Activated CD8-positive, alpha-beta T cell treated with anti-CD3 and anti-CD28 coated beads, Interleukin-2, amount 10 ng/mL, durations not matched to agents 7 days and 5 days (primary cell): ENCODE measurements at regions not wholly inside any gene's neighbourhood (a gene's known extent, or its start where the extent isn't known, plus 50 kb on each side); places are given as distances from the start of the nearest gene placed in this dataset.
"Not testable (repeated sequence)": the region's sequence is repeated elsewhere in the genome, so short reads cannot be mapped to it uniquely, and the experiment has no call there.

ENCODE experiments used
- ATAC-seq: fragments of 150-1000 bp; cut with Tn5 transposase; one replicate; pipeline ENCODE4 v1.10.0; 2021; ENCODE audit warnings: moderate library complexity
- CTCF ChIA-PET: fragments of 350-600 bp; sonication (Branson Sonifier 250); formaldehyde crosslinking; loops from one replicate; lab custom pipeline; 2021; ENCODE audit warnings: antibody characterized with exemption; lab: Charles Lee
- POLR2A ChIA-PET: fragments of 350-600 bp; sonication (Branson Sonifier 250); formaldehyde crosslinking; loops from one replicate; lab custom pipeline; 2021; ENCODE audit warnings: antibody characterized with exemption; lab: Charles Lee
- DNase-seq: peaks from one replicate; pipeline ENCODE4 v3.0.0-alpha.2; 2020
- H3K27ac Mint-ChIP-seq: one replicate; pipeline ENCODE4 v1.8.0; 2021; ENCODE audit warnings: mild to moderate bottlenecking, mixed read lengths
- H3K27me3 Mint-ChIP-seq: one replicate; pipeline ENCODE4 v1.8.0; 2021; ENCODE audit warnings: low read depth, mixed read lengths
- H3K36me3 Mint-ChIP-seq: one replicate; pipeline ENCODE4 v1.8.0; 2021; ENCODE audit warnings: low read depth, mixed read lengths
- H3K4me1 Mint-ChIP-seq: one replicate; pipeline ENCODE4 v1.8.0; 2021; ENCODE audit warnings: low read depth, mixed read lengths
- H3K4me3 Mint-ChIP-seq: one replicate; pipeline ENCODE4 v1.8.0; 2021; ENCODE audit warnings: mild to moderate bottlenecking, mixed read lengths
- H3K9me3 Mint-ChIP-seq: one replicate; pipeline ENCODE4 v1.8.0; 2022; ENCODE audit warnings: mixed read lengths; ENCODE audit not compliant: insufficient read depth

GRCh38 chr12:105512861-105513260, 182.4 kb downstream of the C12orf75 start:
- ATAC-seq, H3K36me3 Mint-ChIP-seq, H3K4me1 Mint-ChIP-seq, DNase-seq, POLR2A ChIA-PET, H3K9me3 Mint-ChIP-seq, CTCF ChIA-PET, H3K27ac Mint-ChIP-seq, H3K4me3 Mint-ChIP-seq: not testable (repeated sequence)
- peaks cover 11% of the 10 kb centered on the region for H3K27me3 Mint-ChIP-seq

DNA sequence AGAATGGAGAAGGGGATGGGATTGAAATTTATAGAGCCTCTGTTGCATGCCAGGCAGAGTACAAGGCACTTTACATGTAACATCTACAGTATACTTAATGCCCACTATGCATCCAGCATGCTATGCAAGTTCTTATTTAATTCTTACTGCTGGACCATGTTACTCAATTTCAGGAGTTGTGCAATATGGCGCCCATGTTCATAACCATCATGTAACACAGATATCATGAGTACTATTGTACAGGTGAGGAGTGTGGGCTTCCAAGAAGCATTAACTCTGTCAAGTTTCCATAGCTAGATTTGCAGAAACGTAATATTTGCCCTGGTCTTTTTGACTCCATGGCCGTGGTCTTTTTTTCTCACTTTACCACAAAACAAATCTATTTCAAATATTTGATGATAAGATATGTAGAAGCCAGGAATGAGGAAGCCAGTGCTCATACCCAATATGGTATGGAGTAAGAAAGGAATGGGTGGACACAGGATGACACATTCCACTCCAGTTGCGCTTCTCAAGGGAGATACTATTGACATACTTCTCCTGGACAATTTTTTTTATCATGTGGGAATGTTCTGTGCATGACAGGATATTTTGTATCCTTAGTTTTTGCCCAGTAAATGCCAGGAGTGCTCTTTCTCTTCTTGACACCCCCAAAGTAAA, 191.8 kb downstream of the C12orf75 start:
- peaks cover 5% of the 10 kb centered on the region for H3K27me3 Mint-ChIP-seq
- H3K4me3 Mint-ChIP-seq: no peak overlapping the region

DNA sequence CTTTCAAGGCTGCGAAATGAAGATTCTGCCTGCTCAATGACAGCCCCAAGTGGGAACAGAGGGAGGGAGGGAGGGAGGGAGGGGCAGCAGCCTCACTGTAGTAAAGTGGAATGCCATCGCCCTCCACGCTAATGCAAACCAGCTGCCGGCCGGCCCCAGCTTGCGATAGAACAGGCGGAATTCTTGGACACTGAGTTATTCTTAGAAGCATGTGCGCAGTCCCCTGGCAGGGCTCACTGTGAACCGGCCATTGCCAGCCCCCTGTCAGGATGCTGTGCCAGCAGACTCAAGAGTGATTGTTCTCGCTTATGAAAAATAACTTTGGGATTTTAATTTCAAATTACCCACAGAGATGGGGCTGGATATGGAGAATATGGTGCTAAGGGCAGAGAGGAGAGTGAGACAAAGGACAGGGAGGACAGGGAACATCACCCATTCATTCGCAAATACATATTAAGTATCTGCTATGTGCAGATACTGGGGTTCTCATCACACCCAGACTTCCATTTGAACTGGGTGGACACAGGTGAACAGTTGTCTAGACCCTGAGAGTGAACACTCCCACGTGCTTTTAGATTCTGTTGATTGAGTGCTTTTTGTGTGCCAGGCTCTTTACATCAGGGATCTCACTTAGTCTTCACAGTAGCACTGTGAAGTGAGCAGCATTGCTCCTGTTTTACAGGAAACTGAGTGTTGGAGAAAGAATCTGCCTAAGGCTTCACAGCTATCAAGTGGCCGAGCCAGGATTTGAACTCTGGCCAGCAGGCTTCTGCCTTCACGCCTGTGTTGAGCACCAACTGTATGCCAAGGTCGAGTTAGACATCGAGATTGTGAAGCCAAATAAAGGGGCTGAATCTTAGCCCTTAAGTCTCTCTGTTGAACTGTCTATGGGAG, 192.9 kb downstream of the C12orf75 start:
- H3K4me1 Mint-ChIP-seq: no peaks in the 10 kb centered on the region
- H3K27me3 Mint-ChIP-seq: peaks cover 5% of the 10 kb centered on the region
- H3K36me3 Mint-ChIP-seq: no peaks in the 10 kb centered on the region
- H3K27ac Mint-ChIP-seq: no peak overlapping the region
- DNase-seq: no peak
- no peak for ATAC-seq
- CTCF ChIA-PET: no interaction called here
- POLR2A ChIA-PET: no interaction called here
- H3K4me3 Mint-ChIP-seq: no peak overlapping the region
- no peaks in the 10 kb centered on the region for H3K9me3 Mint-ChIP-seq

More for the DNA sequence above, 191.8 kb downstream of the C12orf75 start:
- no peaks in the 10 kb centered on the region for H3K9me3 Mint-ChIP-seq
- DNase-seq: no peak
- no peak for ATAC-seq
- H3K4me1 Mint-ChIP-seq: no peaks in the 10 kb centered on the region
- H3K36me3 Mint-ChIP-seq: no peaks in the 10 kb centered on the region
- ChIA-PET POLR2A (no interaction called here), CTCF (no interaction called here)
- H3K27ac Mint-ChIP-seq: no peak overlapping the region

GRCh38 chr12:105524961-105525360, 194.5 kb downstream of the C12orf75 start:
- DNase-seq (no peak), ATAC-seq (no peak)
- H3K4me3 Mint-ChIP-seq: no peak overlapping the region
- H3K4me1 Mint-ChIP-seq: no peaks in the 10 kb centered on the region
- H3K36me3 Mint-ChIP-seq: no peaks in the 10 kb centered on the region
- H3K27ac Mint-ChIP-seq: no peak overlapping the region
- peaks cover 5% of the 10 kb centered on the region for H3K27me3 Mint-ChIP-seq
- no peaks in the 10 kb centered on the region for H3K9me3 Mint-ChIP-seq
- POLR2A ChIA-PET: no interaction called here
- CTCF ChIA-PET: no interaction called here

- no peak for DNase-seq
- Mint-ChIP-seq H3K4me1 (no peaks in the 10 kb centered on the region), H3K36me3 (no peaks in the 10 kb centered on the region), H3K4me3 (no peak overlapping the region), H3K27ac (no peak overlapping the region), H3K27me3 (peaks cover 2% of the 10 kb centered on the region), H3K9me3 (peaks cover 5% of the 10 kb centered on the region)
- CTCF ChIA-PET: no interaction called here
- POLR2A ChIA-PET: no interaction called here
- no peak for ATAC-seq
Measured at GRCh38 chr12:105534068-105534467, 203.6 kb downstream of the C12orf75 start.

- not testable (repeated sequence) for ATAC-seq
Measured at GRCh38 chr12:105535033-105535432, 204.5 kb downstream of the C12orf75 start.

DNA sequence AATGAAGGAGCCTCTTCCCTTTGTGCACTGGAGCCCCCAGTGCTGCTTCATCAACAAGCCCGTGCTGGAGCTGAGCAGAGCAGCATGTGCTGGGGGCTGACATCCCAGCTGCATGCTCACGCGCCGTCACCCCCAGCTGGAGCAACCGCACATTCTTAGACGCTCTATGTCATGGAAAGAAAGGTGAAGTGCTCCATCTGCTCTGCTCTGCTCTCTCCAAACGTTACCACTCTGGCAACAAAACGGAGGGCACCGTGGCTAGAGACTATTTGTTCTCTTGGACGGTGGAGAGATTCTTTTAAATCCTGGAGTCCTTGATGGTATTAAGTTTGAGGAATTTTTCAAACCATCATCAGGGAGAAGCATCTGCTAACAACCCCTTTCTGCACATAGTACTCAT, 208.4 kb downstream of the C12orf75 start:
- Mint-ChIP-seq H3K4me1 (no peaks in the 10 kb centered on the region), H3K27me3 (peaks cover 2% of the 10 kb centered on the region), H3K4me3 (no peak overlapping the region), H3K27ac (no peak overlapping the region), H3K9me3 (peaks cover 5% of the 10 kb centered on the region), H3K36me3 (no peaks in the 10 kb centered on the region)
- DNase-seq (no peak), ATAC-seq (no peak)
- ChIA-PET POLR2A (no interaction called here), CTCF (no interaction called here)

More at GRCh38 chr12:105535033-105535432, 204.5 kb downstream of the C12orf75 start:
- H3K9me3 Mint-ChIP-seq, H3K27ac Mint-ChIP-seq, H3K4me3 Mint-ChIP-seq, H3K27me3 Mint-ChIP-seq, DNase-seq, H3K4me1 Mint-ChIP-seq, H3K36me3 Mint-ChIP-seq, CTCF ChIA-PET, POLR2A ChIA-PET: not testable (repeated sequence)

GRCh38 chr12:105539735-105540134, 209.2 kb downstream of the C12orf75 start:
- ChIA-PET CTCF (no interaction called here), POLR2A (no interaction called here)
- Mint-ChIP-seq H3K4me3 (no peak overlapping the region), H3K36me3 (no peaks in the 10 kb centered on the region), H3K4me1 (no peaks in the 10 kb centered on the region), H3K27ac (no peak overlapping the region), H3K27me3 (peaks cover 2% of the 10 kb centered on the region), H3K9me3 (no peaks in the 10 kb centered on the region)
- no peak for DNase-seq
- no peak for ATAC-seq

GRCh38 chr12:105547786-105548185, 217.3 kb downstream of the C12orf75 start:
- H3K4me1 Mint-ChIP-seq: no peaks in the 10 kb centered on the region
- no peak overlapping the region for H3K4me3 Mint-ChIP-seq
- H3K27ac Mint-ChIP-seq: no peak overlapping the region
- ChIA-PET CTCF (no interaction called here), POLR2A (no interaction called here)
- no peaks in the 10 kb centered on the region for H3K27me3 Mint-ChIP-seq
- H3K36me3 Mint-ChIP-seq: no peaks in the 10 kb centered on the region
- no peak for DNase-seq
- no peak for ATAC-seq
- no peaks in the 10 kb centered on the region for H3K9me3 Mint-ChIP-seq

DNA sequence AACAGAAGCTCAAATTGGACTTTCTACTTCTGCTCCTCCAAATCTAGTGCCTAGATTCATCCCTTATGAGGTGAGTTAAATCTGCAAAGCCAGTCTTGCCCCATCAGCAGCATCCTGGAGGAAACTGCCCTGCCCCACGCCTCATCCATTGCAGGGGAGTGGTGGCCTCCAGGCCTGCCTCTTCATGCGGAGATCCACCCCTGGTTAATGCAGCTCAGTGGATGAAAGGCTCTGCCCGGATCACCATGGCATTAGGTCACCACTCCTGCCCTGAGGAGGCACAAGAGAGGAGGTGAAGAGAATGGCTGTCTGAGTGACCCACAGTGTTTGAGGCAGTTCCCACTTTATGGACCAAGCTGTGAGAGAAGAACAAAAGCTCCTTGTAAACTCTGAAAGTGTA, 218.1 kb downstream of the C12orf75 start:
- DNase-seq (no peak), ATAC-seq (no peak)
- H3K27ac Mint-ChIP-seq: no peak overlapping the region
- no peaks in the 10 kb centered on the region for H3K4me1 Mint-ChIP-seq
- H3K27me3 Mint-ChIP-seq: no peaks in the 10 kb centered on the region
- H3K36me3 Mint-ChIP-seq: no peaks in the 10 kb centered on the region
- POLR2A ChIA-PET: no interaction called here
- H3K9me3 Mint-ChIP-seq: no peaks in the 10 kb centered on the region
- CTCF ChIA-PET: interaction anchor here (1.5 kb wide), 1 partner anchor 128 kb away, joined by 3 read pairs; no protein-coding TSS in a partner anchor
- H3K4me3 Mint-ChIP-seq: no peak overlapping the region

DNA sequence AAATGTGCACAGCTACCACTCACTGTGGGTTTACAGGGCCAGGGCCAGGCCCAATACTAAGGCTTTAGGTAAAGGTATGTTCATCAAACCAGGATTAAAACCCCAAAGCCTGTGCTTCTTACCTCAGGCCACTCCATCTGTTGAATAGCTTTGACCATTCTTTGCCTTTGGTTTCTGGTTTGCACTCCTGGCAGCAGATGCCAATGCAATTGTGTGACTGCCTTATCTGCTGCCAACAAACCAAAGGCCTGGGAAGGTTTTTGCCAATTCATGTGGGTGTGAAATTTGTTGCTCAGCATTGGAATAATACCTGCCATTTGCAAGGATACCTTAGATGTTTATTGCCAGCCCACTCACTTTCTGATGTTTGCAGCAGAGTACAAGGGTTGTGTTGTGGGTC, 221.6 kb downstream of the C12orf75 start:
- Mint-ChIP-seq H3K9me3 (no peaks in the 10 kb centered on the region), H3K27me3 (no peaks in the 10 kb centered on the region), H3K4me3 (no peak overlapping the region), H3K36me3 (no peaks in the 10 kb centered on the region), H3K4me1 (no peaks in the 10 kb centered on the region), H3K27ac (no peak overlapping the region)
- CTCF ChIA-PET: no interaction called here
- no peak for DNase-seq
- POLR2A ChIA-PET: no interaction called here
- no peak for ATAC-seq

- ChIA-PET CTCF (no interaction called here), POLR2A (no interaction called here)
- no peak for ATAC-seq
- Mint-ChIP-seq H3K9me3 (no peaks in the 10 kb centered on the region), H3K36me3 (no peaks in the 10 kb centered on the region), H3K27me3 (no peaks in the 10 kb centered on the region), H3K27ac (no peak overlapping the region), H3K4me1 (no peaks in the 10 kb centered on the region), H3K4me3 (no peak overlapping the region)
- no peak for DNase-seq
Measured at GRCh38 chr12:105554223-105554678, 223.8 kb downstream of the C12orf75 start.
